Liver (tissue), 8 donors: ENCODE measurements at regions not wholly inside any gene's neighbourhood (a gene's known extent, or its start where the extent isn't known, plus 50 kb on each side); places are given as distances from the start of the nearest gene placed in this dataset.

ENCODE experiments used
- DNase-seq: peaks from one replicate; pipeline ENCODE4 v3.0.0-alpha.2; 2017; ENCODE audit warnings: low spot score
- H3K27ac ChIP-seq, 2 donors: one replicate each; pipeline ENCODE4 v1.7.0; 2013; ENCODE audit warnings: inconsistent platforms in 2 of 2, low read length in 2 of 2, control low read depth in 1 of 2, low read depth in 1 of 2, mild to moderate bottlenecking in 1 of 2
- H3K27me3 ChIP-seq, 4 donors: one replicate each; pipeline versions ENCODE4 v1.6.1 to v1.7.0; 2013; ENCODE audit warnings: low read length in 3 of 4, inconsistent platforms in 1 of 4, mild to moderate bottlenecking in 1 of 4, moderate library complexity in 1 of 4; ENCODE audit not compliant: control insufficient read depth in 4 of 4, insufficient read depth in 4 of 4
- H3K36me3 ChIP-seq, 4 donors: one replicate each; pipeline versions ENCODE4 v1.6.1 to v1.7.0; 2013; ENCODE audit warnings: low read length in 3 of 4, mild to moderate bottlenecking in 3 of 4, low read depth in 1 of 4, moderate library complexity in 1 of 4; ENCODE audit not compliant: control insufficient read depth in 4 of 4, insufficient read depth in 3 of 4
- H3K4me1 ChIP-seq, 4 donors: one replicate each; pipeline versions ENCODE4 v1.6.1 to v1.7.0; 2013; ENCODE audit warnings: low read length in 3 of 4, mild to moderate bottlenecking in 3 of 4, moderate library complexity in 1 of 4; ENCODE audit not compliant: control insufficient read depth in 4 of 4, insufficient read depth in 4 of 4
- H3K4me3 ChIP-seq, 3 donors: one replicate each; pipeline versions ENCODE4 v1.6.1 to v1.7.0; 2013; ENCODE audit warnings: low read length in 3 of 3, control low read depth in 1 of 3, low read depth in 1 of 3, mild to moderate bottlenecking in 1 of 3
- H3K9ac ChIP-seq, 2 donors: one replicate each; pipeline ENCODE4 v1.7.0; 2013; ENCODE audit warnings: low read length in 2 of 2, mild to moderate bottlenecking in 2 of 2, moderate library complexity in 2 of 2, control low read depth in 1 of 2, low read depth in 1 of 2
- H3K9me3 ChIP-seq, 4 donors: one replicate each; pipeline versions ENCODE4 v1.6.1 to v1.7.0; 2013; ENCODE audit warnings: low read length in 3 of 4; ENCODE audit not compliant: control insufficient read depth in 4 of 4
- CTCF ChIP-seq: fragments of 150-350 bp; IDR thresholded peaks from 2 replicates; pipeline ENCODE4 v1.5.1; 2017; ENCODE audit warnings: improper control_type of control experiment, low read depth, low read length; ENCODE audit not compliant: missing input control
- EGR1 ChIP-seq, 2 donors: IDR thresholded peaks; 2 replicates each; pipeline ENCODE4 v1.6.1; 2016 to 2018; ENCODE audit warnings: antibody characterized with exemption in 2 of 2, low read depth in 2 of 2
- FOXA1 ChIP-seq: IDR thresholded peaks from 2 replicates; pipeline ENCODE4 v1.6.1; 2016; ENCODE audit warnings: antibody characterized with exemption
- GABPA ChIP-seq, 2 donors: IDR thresholded peaks in 1 of 2; conservative IDR thresholded peaks in 1 of 2; 2 replicates each; pipeline ENCODE4 v1.6.1; 2016; ENCODE audit warnings: antibody characterized with exemption in 2 of 2, mild to moderate bottlenecking in 1 of 2, moderate library complexity in 1 of 2
- HNF4A ChIP-seq, 2 donors: conservative IDR thresholded peaks; 2 replicates each; pipeline ENCODE4 v1.6.1; 2016; ENCODE audit warnings: antibody characterized with exemption in 2 of 2, mild to moderate bottlenecking in 2 of 2
- HNF4G ChIP-seq: IDR thresholded peaks from 2 replicates; pipeline ENCODE4 v1.6.1; 2016; ENCODE audit warnings: antibody characterized with exemption
- JUND ChIP-seq, 2 donors: IDR thresholded peaks; 2 replicates each; pipeline ENCODE4 v1.6.1; 2016; ENCODE audit warnings: antibody characterized with exemption in 2 of 2
- RAD21 ChIP-seq, 2 donors: IDR thresholded peaks; 2 replicates each; pipeline ENCODE4 v1.6.1; 2016; ENCODE audit warnings: antibody characterized with exemption in 2 of 2, mild to moderate bottlenecking in 2 of 2
- YY1 ChIP-seq: IDR thresholded peaks from 2 replicates; pipeline ENCODE4 v1.6.1; 2016; ENCODE audit warnings: antibody characterized with exemption, mild to moderate bottlenecking
- ZBTB33 ChIP-seq: IDR thresholded peaks from 2 replicates; pipeline ENCODE4 v1.6.1; 2016; ENCODE audit warnings: antibody characterized with exemption
- WGBS: extraction: QIAGEN DNeasy Blood & Tissue Kit; methylation state at CpG from one replicate; pipeline ENCODE4 v1.1.7; 2013; 5-methylcytosine and 5-hydroxymethylcytosine counted together
- TF ChIP-seq, protein P1 (sequence below): IDR thresholded peaks from 2 replicates; pipeline ENCODE4 v1.6.1; 2016; ENCODE audit warnings: antibody characterized with exemption, mild to moderate bottlenecking
- donor health status: healthy.
- donor health status: healthy.
- donor health status: healthy.
- donor health status: healthy.
- donor health status: healthy.

DNA sequence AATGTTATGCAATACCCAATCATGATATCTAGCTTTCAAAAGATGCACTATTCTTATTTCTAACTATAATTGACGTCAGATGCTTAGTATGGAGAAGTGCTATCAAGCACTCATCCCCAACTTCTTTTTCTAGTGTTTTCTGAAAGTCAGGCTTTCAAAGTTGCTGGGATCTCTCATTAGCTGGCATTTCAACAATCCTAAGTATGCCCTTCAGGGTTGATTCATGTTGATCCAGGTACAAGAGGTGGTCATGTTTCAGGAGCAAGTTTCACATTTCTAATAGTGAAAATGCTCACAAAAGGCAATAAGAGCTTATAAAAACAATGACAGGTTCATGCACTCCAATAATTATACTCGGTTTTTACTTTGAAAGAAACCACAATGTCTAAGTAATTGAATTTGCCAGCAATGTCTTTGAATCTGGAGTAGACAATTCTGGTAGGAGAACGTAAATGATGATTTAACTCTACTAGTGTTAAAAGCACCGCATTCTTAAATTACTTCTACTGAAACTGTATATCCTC lies 193.7 kb upstream of the KHDRBS2 start:
- H3K9me3 ChIP-seq, result no peaks in the 10 kb centered on the region
- 64% methylated on average over 4 of the region's 4 CpGs for WGBS
- no peaks in the 10 kb centered on the region for H3K36me3 ChIP-seq
- H3K4me1 ChIP-seq, result no peaks in the 10 kb centered on the region
- no peak overlapping the region for H3K4me3 ChIP-seq
- DNase-seq, result no peak
- H3K27ac ChIP-seq, result no peak overlapping the region
- TF ChIP-seq RAD21 (IDR thresholded peaks at IDR 0.05) (no peak), GABPA (IDR thresholded peaks at IDR 0.05 in 1 of 2, conservative IDR thresholded peaks at IDR 0.05 in 1 of 2) (no peak), HNF4A (conservative IDR thresholded peaks at IDR 0.05) (no peak)
- H3K9ac ChIP-seq, result no peak overlapping the region
- no peaks in the 10 kb centered on the region for H3K27me3 ChIP-seq

GRCh38 chr6:62474793-62475192 lies 188.8 kb upstream of the KHDRBS2 start:
- TF ChIP-seq, protein P1, sequence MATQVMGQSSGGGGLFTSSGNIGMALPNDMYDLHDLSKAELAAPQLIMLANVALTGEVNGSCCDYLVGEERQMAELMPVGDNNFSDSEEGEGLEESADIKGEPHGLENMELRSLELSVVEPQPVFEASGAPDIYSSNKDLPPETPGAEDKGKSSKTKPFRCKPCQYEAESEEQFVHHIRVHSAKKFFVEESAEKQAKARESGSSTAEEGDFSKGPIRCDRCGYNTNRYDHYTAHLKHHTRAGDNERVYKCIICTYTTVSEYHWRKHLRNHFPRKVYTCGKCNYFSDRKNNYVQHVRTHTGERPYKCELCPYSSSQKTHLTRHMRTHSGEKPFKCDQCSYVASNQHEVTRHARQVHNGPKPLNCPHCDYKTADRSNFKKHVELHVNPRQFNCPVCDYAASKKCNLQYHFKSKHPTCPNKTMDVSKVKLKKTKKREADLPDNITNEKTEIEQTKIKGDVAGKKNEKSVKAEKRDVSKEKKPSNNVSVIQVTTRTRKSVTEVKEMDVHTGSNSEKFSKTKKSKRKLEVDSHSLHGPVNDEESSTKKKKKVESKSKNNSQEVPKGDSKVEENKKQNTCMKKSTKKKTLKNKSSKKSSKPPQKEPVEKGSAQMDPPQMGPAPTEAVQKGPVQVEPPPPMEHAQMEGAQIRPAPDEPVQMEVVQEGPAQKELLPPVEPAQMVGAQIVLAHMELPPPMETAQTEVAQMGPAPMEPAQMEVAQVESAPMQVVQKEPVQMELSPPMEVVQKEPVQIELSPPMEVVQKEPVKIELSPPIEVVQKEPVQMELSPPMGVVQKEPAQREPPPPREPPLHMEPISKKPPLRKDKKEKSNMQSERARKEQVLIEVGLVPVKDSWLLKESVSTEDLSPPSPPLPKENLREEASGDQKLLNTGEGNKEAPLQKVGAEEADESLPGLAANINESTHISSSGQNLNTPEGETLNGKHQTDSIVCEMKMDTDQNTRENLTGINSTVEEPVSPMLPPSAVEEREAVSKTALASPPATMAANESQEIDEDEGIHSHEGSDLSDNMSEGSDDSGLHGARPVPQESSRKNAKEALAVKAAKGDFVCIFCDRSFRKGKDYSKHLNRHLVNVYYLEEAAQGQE, result no peak
- no peak for TF ChIP-seq HNF4A (conservative IDR thresholded peaks at IDR 0.05)
- TF ChIP-seq HNF4G, result no peak
- no peak for TF ChIP-seq JUND (IDR thresholded peaks at IDR 0.05)
- no peak for TF ChIP-seq EGR1 (IDR thresholded peaks at IDR 0.05; ENCODE audit: low read depth in 2 of 2)
- no peak for TF ChIP-seq CTCF
- TF ChIP-seq GABPA (IDR thresholded peaks at IDR 0.05 in 1 of 2, conservative IDR thresholded peaks at IDR 0.05 in 1 of 2), result no peak
- no peak for TF ChIP-seq YY1
- no peak for TF ChIP-seq RAD21 (IDR thresholded peaks at IDR 0.05)
- TF ChIP-seq ZBTB33, result no peak
- H3K4me3 ChIP-seq, result no peak overlapping the region
- H3K27me3 ChIP-seq, result no peaks in the 10 kb centered on the region
- DNase-seq, result no peak
- no peaks in the 10 kb centered on the region for H3K4me1 ChIP-seq
- 69% methylated on average over 3 of the region's 3 CpGs for WGBS
- no peak overlapping the region for H3K27ac ChIP-seq
- H3K36me3 ChIP-seq, result no peaks in the 10 kb centered on the region
- H3K9ac ChIP-seq, result no peak overlapping the region
- H3K9me3 ChIP-seq, result no peaks in the 10 kb centered on the region

DNA sequence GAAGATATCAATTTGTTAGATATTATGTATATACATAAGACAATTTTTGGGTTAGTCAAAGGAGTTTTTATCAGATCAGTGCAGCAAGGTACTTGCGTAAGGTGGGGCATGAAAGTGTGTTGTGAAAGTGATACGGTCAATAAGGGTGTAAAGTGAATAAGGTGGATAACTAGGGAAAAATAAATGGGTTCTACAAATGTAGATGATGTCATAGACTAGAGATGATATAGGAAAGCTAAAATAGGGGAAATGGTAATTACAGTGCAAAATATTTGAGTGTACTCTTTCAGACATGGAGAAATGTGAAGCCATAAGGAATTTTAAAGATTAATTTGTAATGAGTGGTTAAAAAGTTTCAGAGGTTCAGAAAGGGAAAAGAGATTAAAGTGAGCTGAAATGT lies 180.6 kb upstream of the KHDRBS2 start:
- WGBS, result 82% methylated on average over 2 of the region's 2 CpGs
- no peaks in the 10 kb centered on the region for H3K4me1 ChIP-seq
- no peak overlapping the region for H3K9ac ChIP-seq
- H3K9me3 ChIP-seq, result no peaks in the 10 kb centered on the region
- H3K27me3 ChIP-seq, result no peaks in the 10 kb centered on the region
- no peaks in the 10 kb centered on the region for H3K36me3 ChIP-seq
- no peak overlapping the region for H3K4me3 ChIP-seq
- H3K27ac ChIP-seq, result no peak overlapping the region
- DNase-seq, result no peak
- TF ChIP-seq JUND (IDR thresholded peaks at IDR 0.05), result no peak
- no peak for TF ChIP-seq CTCF
- no peak for TF ChIP-seq HNF4G
- TF ChIP-seq FOXA1, result no peak
- TF ChIP-seq ZBTB33, result no peak
